ENCODE measurements at regions not wholly inside any gene's neighbourhood (a gene's known extent, or its start where the extent isn't known, plus 50 kb on each side); places are given as distances from the start of the nearest gene placed in this dataset.

DNA sequence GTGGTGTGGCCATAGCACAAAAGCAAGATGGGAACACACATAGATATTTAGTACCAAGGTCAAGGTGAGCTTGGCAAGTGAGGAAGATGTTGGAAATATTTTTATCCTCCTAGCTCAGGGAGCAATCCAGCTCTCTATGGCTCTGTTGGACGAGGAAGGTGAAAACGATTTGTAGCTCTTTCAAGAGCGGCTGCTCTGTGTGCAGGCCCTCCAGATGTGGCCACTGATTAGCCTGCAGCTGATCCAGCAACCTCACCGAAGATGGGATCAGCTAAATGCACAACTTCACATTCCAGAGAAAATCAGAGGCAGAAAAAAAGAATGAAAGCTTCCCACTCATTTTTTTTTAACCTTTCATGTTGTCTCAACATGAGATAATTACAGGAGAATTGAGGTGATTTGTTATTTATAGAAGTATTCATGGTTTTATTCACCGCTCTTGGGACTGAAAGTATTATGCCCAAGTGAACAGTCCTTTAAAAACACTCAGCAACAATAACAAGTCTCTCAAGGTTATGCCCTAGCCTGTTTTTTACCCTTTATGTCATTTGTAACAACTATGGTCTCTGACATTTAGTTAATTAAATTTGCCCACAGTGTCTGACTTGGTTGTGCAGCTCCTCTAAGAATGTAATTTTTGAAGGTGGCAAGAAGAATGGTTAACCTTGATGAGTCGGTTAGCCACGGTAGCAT is 213.6 kb upstream of the ADARB2 start:
- Histone ChIP-seq H4K20me1 (ENCODE audit: insufficient read depth, poor library complexity, severe bottlenecking) (no peaks in the 10 kb centered on the region), H3K79me2 (no peaks in the 10 kb centered on the region), H3K36me3 (replicated peaks; ENCODE audit: insufficient read depth, low read depth) (no peaks in the 10 kb centered on the region), H3K4me3 (no peak overlapping the region), H3K4me1 (ENCODE audit: insufficient read depth) (no peaks in the 10 kb centered on the region), H3K27ac (no peak overlapping the region), H3K27me3 (no peaks in the 10 kb centered on the region), H2AFZ (no peak overlapping the region), H3K9me3 (ENCODE audit: low read depth) (no peaks in the 10 kb centered on the region), H3K9me2 (replicated peaks; ENCODE audit: insufficient read depth) (no peaks in the 10 kb centered on the region), H3K4me2 (no peak overlapping the region)
- no peak for DNase-seq (ENCODE audit: low spot score)
- WGBS (ENCODE audit: low lambda C conversion rate, missing lambda C conversion rate) = 66% methylated on average over 7 of the region's 7 CpGs
- no peak for TF ChIP-seq EZH2phosphoT487 (IDR thresholded peaks at IDR 0.05; ENCODE audit: low read depth, severe bottlenecking, unreplicated experiment)
- TF ChIP-seq CTCF (IDR thresholded peaks at IDR 0.05; ENCODE audit: poor library complexity) = no peak
- no peak for TF ChIP-seq EZH2 (IDR thresholded peaks at IDR 0.05; ENCODE audit: borderline replicate concordance)

DNA sequence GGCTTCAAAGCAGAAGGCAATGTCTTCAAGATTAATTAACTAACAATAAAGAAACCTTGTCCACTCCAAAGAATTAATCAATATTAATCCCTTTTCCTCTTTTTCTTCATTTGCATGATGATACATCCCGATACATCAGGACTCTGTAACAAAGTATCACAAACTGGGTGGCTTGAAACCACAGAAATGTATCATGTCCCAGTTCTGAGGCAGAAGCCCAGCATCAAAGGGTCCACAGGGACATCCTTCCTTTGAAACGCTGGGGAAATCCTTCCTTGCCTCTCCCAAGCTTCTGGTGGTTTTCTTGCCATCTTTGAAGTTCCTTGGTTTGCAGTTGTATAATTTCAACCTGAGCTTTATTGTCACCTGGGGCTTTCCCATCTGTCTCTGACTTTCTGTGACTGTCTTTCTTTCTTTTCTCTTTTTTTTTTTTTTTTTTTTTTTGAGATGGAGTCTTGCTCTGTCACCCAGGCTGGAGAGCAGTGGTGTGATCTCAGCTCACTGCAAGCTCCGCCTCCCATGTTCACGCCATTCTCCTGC is 210.2 kb upstream of the ADARB2 start:
- H2AFZ ChIP-seq = no peak overlapping the region
- H3K9me3 ChIP-seq (ENCODE audit: low read depth) = no peaks in the 10 kb centered on the region
- no peaks in the 10 kb centered on the region for H3K79me2 ChIP-seq
- TF ChIP-seq EZH2 (IDR thresholded peaks at IDR 0.05; ENCODE audit: borderline replicate concordance) (no peak), CTCF (IDR thresholded peaks at IDR 0.05; ENCODE audit: poor library complexity) (no peak), EZH2phosphoT487 (IDR thresholded peaks at IDR 0.05; ENCODE audit: low read depth, severe bottlenecking, unreplicated experiment) (no peak)
- no peak for DNase-seq (ENCODE audit: low spot score)
- no peaks in the 10 kb centered on the region for H3K36me3 ChIP-seq (replicated peaks; ENCODE audit: insufficient read depth, low read depth)
- no peak overlapping the region for H3K4me3 ChIP-seq
- no peaks in the 10 kb centered on the region for H3K9me2 ChIP-seq (replicated peaks; ENCODE audit: insufficient read depth)
- no peaks in the 10 kb centered on the region for H3K27me3 ChIP-seq
- H3K4me2 ChIP-seq = no peak overlapping the region
- no peaks in the 10 kb centered on the region for H3K4me1 ChIP-seq (ENCODE audit: insufficient read depth)
- H4K20me1 ChIP-seq (ENCODE audit: insufficient read depth, poor library complexity, severe bottlenecking) = no peaks in the 10 kb centered on the region
- WGBS (ENCODE audit: low lambda C conversion rate, missing lambda C conversion rate) = 86% methylated on average over 4 of the region's 4 CpGs
- H3K27ac ChIP-seq = no peak overlapping the region

DNA sequence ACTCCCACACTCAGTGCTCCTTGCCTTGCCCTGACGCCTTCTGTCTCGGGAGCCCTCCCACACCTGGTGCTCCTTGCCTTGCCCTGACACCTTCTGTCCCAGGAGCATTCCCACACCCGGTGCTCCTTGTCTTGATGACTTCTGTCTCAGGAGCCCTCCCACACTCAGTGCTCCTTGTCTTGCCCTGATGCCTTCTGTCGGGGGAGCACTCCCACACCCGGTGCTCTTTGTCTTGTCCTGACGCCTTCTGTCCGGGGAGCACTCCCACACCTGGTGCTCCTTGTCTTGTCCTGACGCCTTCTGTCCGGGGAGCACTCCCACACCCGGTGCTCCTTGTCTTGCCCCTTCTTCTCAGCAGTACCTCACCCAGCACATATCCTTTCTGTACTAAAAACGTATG is 207.2 kb upstream of the ADARB2 start:
- no peak overlapping the region for H2AFZ ChIP-seq
- no peak for TF ChIP-seq EZH2phosphoT487 (IDR thresholded peaks at IDR 0.05; ENCODE audit: low read depth, severe bottlenecking, unreplicated experiment)
- TF ChIP-seq EZH2 (IDR thresholded peaks at IDR 0.05; ENCODE audit: borderline replicate concordance) = no peak
- no peak for TF ChIP-seq CTCF (IDR thresholded peaks at IDR 0.05; ENCODE audit: poor library complexity)

More for the DNA sequence above, 207.2 kb upstream of the ADARB2 start:
- Histone ChIP-seq H3K27ac (no peak overlapping the region), H3K27me3 (no peaks in the 10 kb centered on the region), H3K79me2 (no peaks in the 10 kb centered on the region), H3K9me3 (ENCODE audit: low read depth) (no peaks in the 10 kb centered on the region), H3K36me3 (replicated peaks; ENCODE audit: insufficient read depth, low read depth) (no peaks in the 10 kb centered on the region), H3K4me1 (ENCODE audit: insufficient read depth) (no peaks in the 10 kb centered on the region), H3K4me2 (no peak overlapping the region), H3K4me3 (no peak overlapping the region), H4K20me1 (ENCODE audit: insufficient read depth, poor library complexity, severe bottlenecking) (no peaks in the 10 kb centered on the region), H3K9me2 (replicated peaks; ENCODE audit: insufficient read depth) (no peaks in the 10 kb centered on the region)
- no peak for DNase-seq (ENCODE audit: low spot score)
- 94% methylated on average over 11 of the region's 11 CpGs for WGBS (ENCODE audit: low lambda C conversion rate, missing lambda C conversion rate)
